HG03139 (cell line): ENCODE measurements at regions not wholly inside any gene's neighbourhood (a gene's known extent, or its start where the extent isn't known, plus 50 kb on each side); places are given as distances from the start of the nearest gene placed in this dataset.
"Not testable (repeated sequence)": the region's sequence is repeated elsewhere in the genome, so short reads cannot be mapped to it uniquely, and the experiment has no call there.

ENCODE experiments used
- ATAC-seq: cut with Tn5 transposase; IDR thresholded peaks from one replicate; pipeline ENCODE4 v1.9.1; 2021; ENCODE audit not compliant: unreplicated experiment

- ATAC-seq = no peak
Observed at GRCh38 chr17:33873201-33873617, 381.9 kb upstream of the CCL2 start.

DNA sequence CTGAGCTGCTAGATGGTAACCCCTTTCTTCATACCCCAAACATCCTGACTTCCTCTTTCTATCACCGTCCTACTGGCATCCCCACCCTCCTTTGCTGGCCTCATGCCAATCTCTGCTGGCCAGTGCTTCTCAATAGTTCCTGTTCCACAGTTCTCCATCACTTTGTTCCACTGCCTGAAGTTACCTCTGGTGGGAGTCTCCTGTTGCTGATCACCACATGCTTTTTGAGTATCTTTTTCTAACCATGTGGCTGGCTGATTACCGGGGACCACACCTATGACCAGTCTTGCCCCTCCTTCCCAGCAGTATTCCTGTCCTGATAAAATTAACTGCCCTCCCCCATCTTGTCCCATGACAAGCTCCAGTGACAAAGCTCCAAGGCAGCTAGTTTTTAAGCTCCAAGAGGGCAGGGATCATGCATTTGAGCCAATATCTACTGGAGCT is 380.4 kb upstream of the CCL2 start:
- no peak for ATAC-seq

GRCh38 chr17:33875973-33876372 is 379.1 kb upstream of the CCL2 start:
- no peak for ATAC-seq

GRCh38 chr17:33882273-33882672 is 372.8 kb upstream of the CCL2 start:
- not testable (repeated sequence) for ATAC-seq

- not testable (repeated sequence) for ATAC-seq
Observed at GRCh38 chr17:33882677-33883076, 372.4 kb upstream of the CCL2 start.

DNA sequence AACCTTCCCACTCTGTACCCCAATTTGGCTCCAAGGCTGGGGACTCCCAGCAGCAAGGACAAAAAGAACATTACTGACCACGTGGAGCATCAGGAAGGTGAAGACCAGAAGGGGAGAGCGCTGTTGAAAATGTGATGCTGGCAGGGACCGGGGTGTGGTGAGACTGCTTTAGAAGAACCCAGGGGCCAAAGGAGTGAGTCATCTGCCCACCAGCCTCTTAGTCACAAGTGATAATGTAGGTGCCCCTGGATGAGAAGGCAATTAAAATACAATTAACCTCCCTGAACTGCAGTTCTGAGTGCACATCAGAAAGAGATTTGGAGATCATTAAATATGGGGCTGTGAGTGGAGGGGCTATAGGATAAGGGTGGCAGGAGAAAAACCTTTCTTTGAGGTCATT is 366.6 kb upstream of the CCL2 start:
- ATAC-seq = no peak

- no peak for ATAC-seq
Observed at GRCh38 chr17:33889040-33889439, 366.0 kb upstream of the CCL2 start.

DNA sequence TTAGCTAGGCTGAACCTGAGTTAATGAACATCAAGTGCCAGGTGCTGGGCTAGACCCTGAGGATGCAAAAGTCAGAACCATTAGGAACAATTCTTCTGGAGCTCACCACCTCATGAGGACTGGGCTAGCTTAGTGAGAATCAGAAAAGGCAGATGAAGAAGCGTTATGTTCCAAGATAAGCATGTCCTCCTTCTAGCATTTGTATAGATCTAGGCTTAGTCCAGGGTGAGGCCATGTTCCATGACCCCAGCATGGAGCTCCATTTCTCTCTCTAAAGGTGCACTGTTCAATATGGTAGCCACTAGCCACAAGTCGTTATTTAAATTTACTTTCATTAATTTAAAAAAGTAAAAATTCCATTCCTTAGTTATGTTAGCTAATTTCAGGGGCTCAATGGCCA is 365.3 kb upstream of the CCL2 start:
- ATAC-seq = no peak

GRCh38 chr17:33892717-33893591 is 362.1 kb upstream of the CCL2 start:
- ATAC-seq = no peak

GRCh38 chr17:33895491-33895890 is 359.6 kb upstream of the CCL2 start:
- ATAC-seq = no peak

DNA sequence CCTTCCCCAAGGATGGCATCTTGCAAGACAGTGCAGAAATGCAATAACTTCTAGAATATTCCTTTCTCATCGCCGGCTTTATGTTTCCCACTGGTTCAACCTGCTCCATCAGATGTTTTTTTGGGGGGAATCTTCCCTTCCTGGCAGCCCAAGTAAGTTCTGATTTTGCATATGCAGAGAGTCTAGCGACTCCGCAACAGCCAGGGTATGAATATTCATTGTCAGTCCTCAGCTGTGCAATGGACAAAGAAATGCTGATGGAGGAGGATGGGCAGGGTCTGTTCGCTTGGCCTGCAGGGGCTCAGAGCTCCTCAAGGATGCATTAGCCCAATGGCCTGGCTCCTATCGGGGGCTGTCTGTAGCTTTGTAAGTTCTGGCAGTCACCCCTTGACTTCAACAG is 358.8 kb upstream of the CCL2 start:
- ATAC-seq = no peak

- no peak for ATAC-seq
Observed at GRCh38 chr17:33901085-33901484, 354.0 kb upstream of the CCL2 start.

DNA sequence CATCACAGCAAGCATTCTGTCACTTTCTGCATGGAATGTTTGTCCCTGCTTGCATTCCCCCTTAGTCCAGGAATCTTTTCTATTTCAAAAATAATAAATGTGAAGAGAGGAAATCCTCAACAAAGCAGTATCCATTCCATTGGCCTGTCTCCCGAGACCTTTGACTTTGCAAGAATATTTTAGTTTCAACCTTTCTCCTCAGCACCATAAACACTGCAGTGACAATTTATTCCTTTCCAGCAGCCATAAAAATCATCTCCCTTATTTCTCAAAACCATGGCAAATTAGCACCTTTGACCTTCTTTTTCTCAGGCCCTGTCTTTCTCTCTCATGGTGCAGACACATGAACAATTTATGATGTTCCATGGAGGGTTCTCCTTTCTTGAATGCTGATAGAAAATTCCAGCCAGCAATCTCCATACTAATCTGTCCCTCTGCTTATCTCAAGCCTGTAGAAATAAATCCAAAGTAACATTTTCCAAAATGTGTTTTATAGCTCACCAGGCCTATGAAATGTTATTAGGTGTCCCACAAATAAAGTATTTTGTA is 352.1 kb upstream of the CCL2 start:
- ATAC-seq = no peak

DNA sequence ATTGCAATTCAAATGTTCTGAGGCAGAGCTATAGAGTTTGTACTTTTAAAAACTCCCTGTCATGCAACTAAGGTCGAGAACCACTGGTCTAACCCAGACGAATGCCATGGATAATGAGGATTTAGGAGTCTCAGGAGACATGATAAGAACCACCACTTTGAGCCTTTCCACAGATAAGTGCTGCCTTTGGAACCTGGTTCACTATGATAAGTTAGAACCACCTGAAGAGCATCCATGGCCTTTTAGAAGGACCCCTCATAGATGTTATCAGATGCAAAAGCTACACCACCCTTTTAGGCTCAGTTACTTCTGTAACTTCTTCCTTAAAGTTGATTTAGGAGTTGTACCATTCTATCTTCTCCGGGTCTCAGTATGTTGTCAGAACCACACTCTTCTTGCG is 350.6 kb upstream of the CCL2 start:
- ATAC-seq = no peak

DNA sequence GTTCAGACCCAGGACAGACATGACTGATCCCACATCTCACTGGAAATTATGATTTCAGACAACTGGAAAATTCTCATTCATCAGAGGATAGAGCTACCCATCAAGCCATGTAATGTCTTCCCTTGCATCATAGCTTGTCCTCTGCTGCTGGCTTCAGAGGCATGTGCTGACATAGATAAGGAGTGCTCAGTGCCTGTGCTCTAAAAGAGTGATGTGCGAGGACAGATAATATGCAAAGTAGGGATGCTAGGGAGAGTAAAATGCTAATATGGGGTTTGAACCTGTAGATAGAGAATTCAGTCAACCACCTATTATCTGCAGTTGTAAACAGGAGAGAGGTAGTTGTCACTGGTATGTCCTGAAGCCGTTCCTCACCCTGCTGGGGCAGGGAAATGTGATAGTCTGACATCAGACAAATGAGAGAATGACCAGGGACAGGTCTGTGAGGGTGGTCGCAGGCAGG is 349.7 kb upstream of the CCL2 start:
- no peak for ATAC-seq

DNA sequence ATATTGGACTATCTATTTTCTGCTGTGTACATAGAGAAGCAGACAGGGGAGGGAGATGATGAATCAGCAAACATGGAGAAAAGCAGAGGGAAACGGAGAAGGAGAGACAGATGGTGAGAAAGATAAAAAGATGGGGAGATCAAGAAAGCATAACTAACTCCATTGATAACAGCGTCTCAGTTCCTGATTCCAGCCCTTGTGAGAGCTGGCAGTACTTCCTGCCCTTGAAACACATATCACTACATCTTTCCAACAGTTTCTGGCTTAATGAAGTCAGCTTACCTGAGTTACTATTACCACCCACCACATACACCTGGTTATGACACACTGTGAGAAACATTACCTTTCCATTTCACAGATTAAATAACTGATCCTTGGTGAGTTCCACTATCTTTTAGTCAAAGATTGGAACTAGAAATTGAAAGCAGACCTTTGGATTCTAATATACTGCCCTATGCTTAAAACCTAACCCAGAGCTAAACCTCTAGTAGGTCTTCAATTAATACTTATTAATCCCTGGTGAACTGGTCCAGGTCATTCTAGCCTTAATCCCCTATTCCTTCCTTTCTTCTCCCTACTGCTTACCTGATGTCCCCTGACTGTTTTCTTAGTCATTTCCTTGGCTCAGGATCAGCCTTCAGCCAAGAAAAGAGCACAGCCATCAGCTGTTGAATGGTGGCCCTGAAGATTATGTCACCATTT is 346.6 kb upstream of the CCL2 start:
- no peak for ATAC-seq

GRCh38 chr17:33910200-33910857 is 344.8 kb upstream of the CCL2 start:
- no peak for ATAC-seq

DNA sequence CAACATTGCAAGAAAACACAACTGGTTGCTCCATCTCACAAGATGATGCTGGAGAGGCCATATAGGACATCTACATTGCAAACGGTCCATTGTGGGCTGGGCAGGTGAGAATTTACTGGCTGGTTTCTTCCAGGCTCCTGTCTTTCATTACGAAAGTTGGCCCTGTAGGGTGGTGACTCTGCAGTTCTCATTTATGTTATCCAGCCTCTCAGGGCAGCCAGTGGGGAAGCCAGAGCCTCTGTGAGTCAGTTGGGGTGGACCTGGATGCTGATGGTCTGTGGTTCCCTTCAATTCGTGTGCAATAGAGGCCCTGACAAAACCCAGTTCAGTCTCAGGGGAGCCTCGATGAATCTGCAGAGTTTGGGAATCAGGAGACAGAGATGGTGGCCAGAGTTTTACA is 341.0 kb upstream of the CCL2 start:
- ATAC-seq = no peak

- no peak for ATAC-seq
Observed at GRCh38 chr17:33922971-33923370, 332.1 kb upstream of the CCL2 start.

DNA sequence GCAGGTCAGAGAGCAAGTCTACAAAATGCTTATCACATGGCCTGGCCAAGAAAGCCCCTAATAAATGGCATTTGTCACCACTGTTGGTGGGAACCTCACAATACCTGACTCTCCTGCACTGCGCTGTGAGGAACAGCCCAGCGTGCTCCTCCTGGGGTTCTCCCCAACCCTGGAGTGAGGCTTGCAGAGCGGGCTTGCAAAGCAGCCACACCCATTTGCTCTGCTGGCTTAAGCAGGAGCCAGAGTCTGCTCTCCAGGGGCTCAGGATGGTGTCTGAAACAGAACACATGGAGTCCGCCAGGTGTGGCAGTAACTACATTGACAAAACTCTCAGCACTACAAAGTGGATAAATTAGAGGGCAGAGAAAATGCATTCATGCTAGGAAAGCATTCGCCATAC is 331.0 kb upstream of the CCL2 start:
- no peak for ATAC-seq

DNA sequence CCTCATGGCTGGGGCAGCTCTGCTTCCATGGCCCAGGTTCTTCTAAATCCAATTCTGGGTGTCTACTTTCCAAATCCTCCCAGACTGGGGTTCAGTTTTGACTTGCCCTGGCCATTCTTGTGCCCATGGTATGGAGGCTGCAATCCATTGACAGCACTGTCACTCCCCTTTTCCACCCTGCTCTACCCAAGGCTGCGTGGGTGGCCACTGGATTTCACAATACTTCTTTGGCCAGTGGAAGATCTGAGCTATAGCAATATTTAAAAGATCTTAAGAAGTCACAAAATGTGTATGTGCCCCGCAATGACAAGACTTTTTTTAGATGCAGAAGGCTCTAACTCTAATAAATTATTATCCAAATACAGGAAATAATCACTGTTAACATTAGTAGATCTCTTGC is 329.4 kb upstream of the CCL2 start:
- ATAC-seq = no peak
